HG02759 (cell line): ENCODE measurements at regions not wholly inside any gene's neighbourhood (a gene's known extent, or its start where the extent isn't known, plus 50 kb on each side); places are given as distances from the start of the nearest gene placed in this dataset.
"Not testable (repeated sequence)": the region's sequence is repeated elsewhere in the genome, so short reads cannot be mapped to it uniquely, and the experiment has no call there.

ENCODE experiments used
- ATAC-seq: cut with Tn5 transposase; IDR thresholded peaks from one replicate; pipeline ENCODE4 v1.9.1; 2021; ENCODE audit warnings: mild to moderate bottlenecking, moderate library complexity; ENCODE audit not compliant: unreplicated experiment

DNA sequence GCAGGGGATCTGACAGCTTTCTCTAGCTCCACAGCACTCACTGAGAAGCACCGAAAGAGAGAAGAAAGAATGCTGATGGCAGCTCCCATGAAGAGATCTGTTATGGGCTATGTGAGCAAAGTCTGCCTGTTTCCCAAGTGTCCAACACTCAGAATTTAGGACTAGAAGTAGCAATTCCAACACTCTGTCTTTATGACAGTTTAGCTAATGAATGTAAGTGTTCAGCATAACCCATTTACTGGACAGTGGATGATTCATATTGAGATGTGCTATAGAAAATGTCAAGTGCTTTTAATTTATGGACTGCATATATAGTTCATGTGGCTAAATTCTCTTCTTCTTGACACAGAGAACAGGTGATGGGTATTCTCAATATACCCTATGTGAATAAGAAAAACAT lies 683.1 kb upstream of the ZNF608 start:
- ATAC-seq: no peak

GRCh38 chr5:125433457-125433856 lies 687.0 kb upstream of the ZNF608 start:
- no peak for ATAC-seq

GRCh38 chr5:125439243-125439642 lies 692.8 kb upstream of the ZNF608 start:
- ATAC-seq: no peak

GRCh38 chr5:125440905-125441304 lies 694.5 kb upstream of the ZNF608 start:
- ATAC-seq: no peak

GRCh38 chr5:125446986-125447385 lies 700.5 kb upstream of the ZNF608 start:
- ATAC-seq: no peak

DNA sequence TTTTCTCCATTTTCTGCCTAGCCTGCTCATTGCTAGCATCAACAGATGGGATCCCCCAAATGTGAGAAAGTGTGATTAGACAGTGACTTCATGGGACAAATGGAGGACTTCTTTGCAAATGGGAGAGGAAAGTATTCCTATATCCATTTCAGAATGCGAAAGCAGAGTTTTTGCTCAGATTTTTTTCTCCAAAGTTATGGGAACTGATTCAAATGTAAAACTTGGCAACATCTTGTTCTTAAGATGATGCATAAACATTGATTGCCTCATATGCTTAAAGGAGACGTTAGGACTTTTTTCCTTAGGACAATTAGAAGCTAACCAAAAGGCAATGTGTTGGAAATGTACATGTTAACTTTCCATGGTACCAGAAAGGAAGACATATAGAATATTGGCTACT lies 704.3 kb upstream of the ZNF608 start:
- no peak for ATAC-seq

- ATAC-seq: no peak
Measured at GRCh38 chr5:125451622-125452021, 705.2 kb upstream of the ZNF608 start.

DNA sequence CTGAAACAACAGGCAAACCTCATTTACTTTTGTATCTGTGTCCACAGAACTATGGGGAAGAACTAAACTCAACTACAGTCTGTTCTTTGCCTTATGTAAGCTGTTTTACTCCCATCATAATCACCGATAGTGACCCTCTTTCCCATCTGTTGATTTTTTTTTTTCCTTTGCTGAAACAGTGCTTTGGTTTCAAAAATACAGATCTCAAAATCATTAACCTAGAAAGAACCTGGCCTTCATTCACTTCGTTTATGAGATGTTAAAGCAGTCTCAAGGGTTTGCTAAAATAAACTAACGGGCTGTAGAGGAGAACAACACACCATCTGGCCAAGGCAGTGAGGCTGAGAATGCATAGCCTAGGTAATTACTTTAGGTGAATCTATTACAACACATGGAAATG lies 706.6 kb upstream of the ZNF608 start:
- no peak for ATAC-seq

DNA sequence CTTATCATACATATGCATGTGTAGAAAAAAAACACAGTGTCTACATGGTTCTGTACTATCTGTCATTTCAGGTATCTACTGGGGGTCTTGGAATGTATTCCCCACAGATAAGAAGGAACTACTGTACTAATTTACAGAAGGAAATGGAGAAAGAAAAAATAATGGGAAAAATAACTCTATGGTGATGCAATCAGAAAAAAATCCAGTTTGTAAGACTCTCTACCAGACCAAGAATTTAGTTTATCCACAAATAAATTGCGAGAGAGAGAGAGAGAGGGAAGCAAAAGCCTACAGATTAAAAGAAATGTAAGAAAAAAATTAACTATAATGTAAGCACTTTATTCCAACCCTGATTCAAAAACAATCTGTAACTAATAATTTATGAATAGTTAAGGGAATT lies 708.6 kb upstream of the ZNF608 start:
- no peak for ATAC-seq

DNA sequence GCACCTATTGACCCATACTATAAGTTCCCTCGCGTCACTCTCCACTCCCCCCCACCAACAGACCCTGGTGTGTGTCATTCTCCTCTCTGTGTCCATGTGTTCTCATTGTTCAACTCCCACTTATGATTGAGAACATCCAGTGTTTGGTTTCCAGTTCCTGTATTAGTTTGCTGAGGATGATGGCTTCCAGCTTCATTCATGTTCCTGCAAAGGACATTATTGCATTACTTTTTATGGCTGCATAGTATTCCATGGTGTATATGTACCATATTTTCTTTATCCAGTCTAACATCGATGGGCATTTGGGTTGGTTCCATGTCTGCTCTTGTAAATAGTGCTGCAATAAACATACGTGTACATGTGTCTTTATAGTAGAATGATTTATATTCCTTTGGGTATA lies 709.6 kb upstream of the ZNF608 start:
- ATAC-seq: not testable (repeated sequence)

- no peak for ATAC-seq
Measured at GRCh38 chr5:125457617-125458016, 711.2 kb upstream of the ZNF608 start.

DNA sequence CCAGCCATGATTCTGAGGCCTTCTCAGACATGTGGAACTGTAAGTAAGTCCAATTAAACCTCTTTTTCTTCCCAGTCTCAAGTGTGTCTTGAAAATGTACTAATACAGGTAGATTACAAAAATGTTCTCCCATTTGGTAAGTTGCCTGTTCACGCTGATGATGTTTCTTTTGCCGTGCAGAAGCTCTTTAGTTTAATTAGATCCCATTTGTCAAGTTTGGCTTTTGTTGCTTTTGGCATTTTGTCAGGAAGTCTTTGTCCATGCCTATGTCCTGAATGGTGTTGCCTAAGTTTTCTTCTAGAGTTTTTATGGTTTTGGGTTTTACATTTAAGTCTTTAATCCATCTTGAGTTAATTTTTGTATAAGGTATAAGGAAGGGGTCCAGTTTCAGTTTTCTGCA lies 712.5 kb upstream of the ZNF608 start:
- ATAC-seq: not testable (repeated sequence)

- ATAC-seq: no peak
Measured at GRCh38 chr5:125461641-125462072, 715.2 kb upstream of the ZNF608 start.

GRCh38 chr5:125463466-125464092 lies 717.1 kb upstream of the ZNF608 start:
- no peak for ATAC-seq

- no peak for ATAC-seq
Measured at GRCh38 chr5:125464847-125465432, 718.5 kb upstream of the ZNF608 start.

GRCh38 chr5:125465703-125466102 lies 719.3 kb upstream of the ZNF608 start:
- ATAC-seq: no peak

DNA sequence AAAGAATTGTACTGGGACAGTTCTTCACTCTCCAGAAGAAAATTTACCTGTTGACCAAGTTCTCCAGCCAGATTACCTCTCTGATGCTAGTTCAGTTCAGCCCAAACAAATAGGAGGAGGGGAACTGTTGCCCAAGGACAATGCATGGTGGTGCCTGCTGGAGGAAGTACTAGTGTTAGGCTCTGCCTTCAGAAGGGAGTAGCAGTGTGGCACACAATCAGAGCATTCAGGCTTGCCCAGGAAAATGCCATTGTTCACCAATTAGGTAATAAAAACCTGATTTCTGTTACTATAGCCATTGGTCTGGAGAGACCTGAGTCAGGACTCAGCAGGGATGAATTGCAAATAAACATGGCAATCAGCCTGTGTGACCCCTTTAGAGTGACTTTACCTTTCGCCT lies 720.8 kb upstream of the ZNF608 start:
- ATAC-seq: no peak

GRCh38 chr5:125470280-125470902 lies 724.0 kb upstream of the ZNF608 start:
- ATAC-seq: no peak

DNA sequence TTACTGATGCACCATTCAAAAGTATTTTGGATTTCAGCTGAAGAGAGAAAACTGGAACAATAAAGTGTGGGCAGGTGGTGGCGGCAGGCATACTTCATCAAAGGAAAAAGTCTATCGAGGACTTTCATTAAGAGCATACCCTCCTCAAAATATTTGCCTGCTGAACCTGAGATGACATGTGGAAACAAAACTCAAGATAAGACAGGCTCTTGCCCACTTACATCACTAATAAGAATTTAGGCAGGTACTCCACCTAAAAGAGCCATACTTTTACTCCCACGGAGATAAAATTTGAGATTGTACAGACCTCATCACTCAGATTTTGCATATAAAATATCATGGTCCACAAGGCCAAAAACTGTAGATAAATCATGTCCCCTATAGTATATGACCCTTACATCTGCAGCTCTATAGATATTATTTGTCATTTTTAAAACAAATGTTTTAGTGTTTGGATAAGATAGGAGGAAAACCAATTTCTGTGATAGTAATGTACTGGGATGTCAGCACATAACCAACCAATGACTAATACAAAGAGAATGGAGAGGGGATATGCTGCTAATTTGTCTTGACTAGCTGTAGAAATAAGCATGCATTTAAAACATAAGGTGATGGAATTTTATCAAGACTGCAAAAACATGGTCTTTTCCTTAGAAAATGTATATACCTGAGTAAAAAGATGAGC lies 730.6 kb upstream of the ZNF608 start:
- no peak for ATAC-seq

- ATAC-seq: no peak
Measured at GRCh38 chr5:125477586-125477975, 731.1 kb upstream of the ZNF608 start.

GRCh38 chr5:125478599-125478998 lies 732.2 kb upstream of the ZNF608 start:
- ATAC-seq: no peak

DNA sequence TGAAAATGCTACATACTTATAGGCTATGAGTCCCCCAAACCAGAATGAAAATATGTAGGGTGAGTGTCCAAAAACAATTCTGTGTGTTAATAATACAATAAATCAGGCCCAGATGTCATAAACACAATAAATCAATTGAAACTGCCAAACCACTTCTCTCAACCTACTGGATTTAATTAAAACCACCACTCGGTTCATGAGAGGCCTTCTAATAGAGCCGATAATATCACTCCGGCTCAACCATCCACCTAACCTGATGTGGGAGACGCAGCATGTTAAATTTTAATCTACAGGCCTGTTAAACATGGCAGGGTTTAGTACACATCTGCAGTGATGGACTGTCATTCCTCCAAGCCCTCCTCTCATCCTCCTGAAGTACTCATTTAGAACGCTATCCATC lies 734.5 kb upstream of the ZNF608 start:
- no peak for ATAC-seq
